ENCODE measurements at regions not wholly inside any gene's neighbourhood (a gene's known extent, or its start where the extent isn't known, plus 50 kb on each side); places are given as distances from the start of the nearest gene placed in this dataset.

- H3K4me1 ChIP-seq: peaks cover 0 to 26% (median 11%) of the 10 kb centered on the region in 4 donors
- no peaks in the 10 kb centered on the region for H3K9me3 ChIP-seq
- H3K36me3 ChIP-seq: no peaks in the 10 kb centered on the region
- H3K4me3 ChIP-seq: no peak overlapping the region
- H3K27me3 ChIP-seq: no peaks in the 10 kb centered on the region
- TF ChIP-seq CTCF (IDR thresholded peaks at IDR 0.05): no peak
- no peak for TF ChIP-seq EP300 (IDR thresholded peaks at IDR 0.05)
- no peak for TF ChIP-seq POLR2A (IDR thresholded peaks at IDR 0.05)
- TF ChIP-seq POLR2AphosphoS5 (IDR thresholded peaks at IDR 0.05): no peak
- intact Hi-C loops (cut with DNase I): no loop called here
- no peak overlapping the region for H3K27ac ChIP-seq
- 95 to 97% methylated on average over 2 of the region's 2 CpGs for WGBS, 2 donors
- no peak for DNase-seq
Measured at GRCh38 chr12:66848967-66849366, 170.1 kb upstream of the GRIP1 start.

GRCh38 chr12:66851134-66851533, 172.3 kb upstream of the GRIP1 start:
- Histone ChIP-seq H3K27me3 (no peaks in the 10 kb centered on the region), H3K27ac (no peak overlapping the region), H3K9me3 (no peaks in the 10 kb centered on the region), H3K4me3 (no peak overlapping the region), H3K36me3 (no peaks in the 10 kb centered on the region), H3K4me1 (peaks cover 0 to 26% (median 11%) of the 10 kb centered on the region in 4 donors)
- no peak for DNase-seq
- 46 to 75% methylated on average over 5 of the region's 5 CpGs for WGBS, 2 donors
- TF ChIP-seq CTCF (IDR thresholded peaks at IDR 0.05) (no peak), EP300 (IDR thresholded peaks at IDR 0.05) (no peak), POLR2AphosphoS5 (IDR thresholded peaks at IDR 0.05) (no peak), POLR2A (IDR thresholded peaks at IDR 0.05) (no peak)
- intact Hi-C loops (cut with DNase I): no loop called here

GRCh38 chr12:66852091-66852490, 173.2 kb upstream of the GRIP1 start:
- Histone ChIP-seq H3K9me3 (no peaks in the 10 kb centered on the region), H3K4me3 (no peak overlapping the region), H3K27ac (no peak overlapping the region), H3K4me1 (peaks cover 0 to 26% (median 11%) of the 10 kb centered on the region in 4 donors), H3K27me3 (no peaks in the 10 kb centered on the region), H3K36me3 (no peaks in the 10 kb centered on the region)
- no peak for DNase-seq
- TF ChIP-seq POLR2A (IDR thresholded peaks at IDR 0.05) (no peak), EP300 (IDR thresholded peaks at IDR 0.05) (no peak), CTCF (IDR thresholded peaks at IDR 0.05) (no peak), POLR2AphosphoS5 (IDR thresholded peaks at IDR 0.05) (no peak)
- intact Hi-C loops (cut with DNase I): no loop called here
- 48 to 58% methylated on average over 2 of the region's 2 CpGs for WGBS, 2 donors

GRCh38 chr12:66852765-66853164, 173.9 kb upstream of the GRIP1 start:
- DNase-seq: no peak
- H3K27ac ChIP-seq: no peak overlapping the region
- H3K9me3 ChIP-seq: no peaks in the 10 kb centered on the region
- WGBS, 2 donors: 68 to 77% methylated on average over 2 of the region's 2 CpGs
- H3K27me3 ChIP-seq: no peaks in the 10 kb centered on the region
- H3K4me3 ChIP-seq: peak overlapping the region in 1 of 4 donors; percentile 9
- H3K4me1 ChIP-seq: peaks cover 0 to 26% (median 11%) of the 10 kb centered on the region in 4 donors
- TF ChIP-seq POLR2AphosphoS5 (IDR thresholded peaks at IDR 0.05): no peak
- TF ChIP-seq POLR2A (IDR thresholded peaks at IDR 0.05): no peak
- no peak for TF ChIP-seq CTCF (IDR thresholded peaks at IDR 0.05)
- TF ChIP-seq EP300 (IDR thresholded peaks at IDR 0.05): no peak
- H3K36me3 ChIP-seq: no peaks in the 10 kb centered on the region
- intact Hi-C loops (cut with DNase I): no loop called here

GRCh38 chr12:66859751-66860440, 181.0 kb upstream of the GRIP1 start:
- no peaks in the 10 kb centered on the region for H3K27me3 ChIP-seq
- no peak overlapping the region for H3K27ac ChIP-seq
- intact Hi-C loops (cut with DNase I): no loop called here

More at GRCh38 chr12:66859751-66860440, 181.0 kb upstream of the GRIP1 start:
- 78 to 87% methylated on average over 7 of the region's 7 CpGs for WGBS, 2 donors
- Histone ChIP-seq H3K4me3 (no peak overlapping the region), H3K36me3 (no peaks in the 10 kb centered on the region), H3K4me1 (peaks cover 0 to 24% (median 8%) of the 10 kb centered on the region in 4 donors), H3K9me3 (no peaks in the 10 kb centered on the region)
- DNase-seq: no peak
- no peak for TF ChIP-seq POLR2A (IDR thresholded peaks at IDR 0.05)
- TF ChIP-seq CTCF (IDR thresholded peaks at IDR 0.05): no peak
- TF ChIP-seq POLR2AphosphoS5 (IDR thresholded peaks at IDR 0.05): no peak
- TF ChIP-seq EP300 (IDR thresholded peaks at IDR 0.05): no peak
